ENCODE measurements at regions not wholly inside any gene's neighbourhood (a gene's known extent, or its start where the extent isn't known, plus 50 kb on each side); places are given as distances from the start of the nearest gene placed in this dataset.

GRCh38 chr19:31911577-31911976 is 433.8 kb upstream of the ZNF507 start:
- TF ChIP-seq, protein P1, sequence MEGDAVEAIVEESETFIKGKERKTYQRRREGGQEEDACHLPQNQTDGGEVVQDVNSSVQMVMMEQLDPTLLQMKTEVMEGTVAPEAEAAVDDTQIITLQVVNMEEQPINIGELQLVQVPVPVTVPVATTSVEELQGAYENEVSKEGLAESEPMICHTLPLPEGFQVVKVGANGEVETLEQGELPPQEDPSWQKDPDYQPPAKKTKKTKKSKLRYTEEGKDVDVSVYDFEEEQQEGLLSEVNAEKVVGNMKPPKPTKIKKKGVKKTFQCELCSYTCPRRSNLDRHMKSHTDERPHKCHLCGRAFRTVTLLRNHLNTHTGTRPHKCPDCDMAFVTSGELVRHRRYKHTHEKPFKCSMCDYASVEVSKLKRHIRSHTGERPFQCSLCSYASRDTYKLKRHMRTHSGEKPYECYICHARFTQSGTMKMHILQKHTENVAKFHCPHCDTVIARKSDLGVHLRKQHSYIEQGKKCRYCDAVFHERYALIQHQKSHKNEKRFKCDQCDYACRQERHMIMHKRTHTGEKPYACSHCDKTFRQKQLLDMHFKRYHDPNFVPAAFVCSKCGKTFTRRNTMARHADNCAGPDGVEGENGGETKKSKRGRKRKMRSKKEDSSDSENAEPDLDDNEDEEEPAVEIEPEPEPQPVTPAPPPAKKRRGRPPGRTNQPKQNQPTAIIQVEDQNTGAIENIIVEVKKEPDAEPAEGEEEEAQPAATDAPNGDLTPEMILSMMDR (IDR thresholded peaks at IDR 0.05; ENCODE audit: low read depth, low read length, poor library complexity, severe bottlenecking): no peak
- TF ChIP-seq EZH2phosphoT487 (IDR thresholded peaks at IDR 0.05; ENCODE audit: borderline replicate concordance, low read length): no peak
